ENCODE measurements at regions not wholly inside any gene's neighbourhood (a gene's known extent, or its start where the extent isn't known, plus 50 kb on each side); places are given as distances from the start of the nearest gene placed in this dataset.

DNA sequence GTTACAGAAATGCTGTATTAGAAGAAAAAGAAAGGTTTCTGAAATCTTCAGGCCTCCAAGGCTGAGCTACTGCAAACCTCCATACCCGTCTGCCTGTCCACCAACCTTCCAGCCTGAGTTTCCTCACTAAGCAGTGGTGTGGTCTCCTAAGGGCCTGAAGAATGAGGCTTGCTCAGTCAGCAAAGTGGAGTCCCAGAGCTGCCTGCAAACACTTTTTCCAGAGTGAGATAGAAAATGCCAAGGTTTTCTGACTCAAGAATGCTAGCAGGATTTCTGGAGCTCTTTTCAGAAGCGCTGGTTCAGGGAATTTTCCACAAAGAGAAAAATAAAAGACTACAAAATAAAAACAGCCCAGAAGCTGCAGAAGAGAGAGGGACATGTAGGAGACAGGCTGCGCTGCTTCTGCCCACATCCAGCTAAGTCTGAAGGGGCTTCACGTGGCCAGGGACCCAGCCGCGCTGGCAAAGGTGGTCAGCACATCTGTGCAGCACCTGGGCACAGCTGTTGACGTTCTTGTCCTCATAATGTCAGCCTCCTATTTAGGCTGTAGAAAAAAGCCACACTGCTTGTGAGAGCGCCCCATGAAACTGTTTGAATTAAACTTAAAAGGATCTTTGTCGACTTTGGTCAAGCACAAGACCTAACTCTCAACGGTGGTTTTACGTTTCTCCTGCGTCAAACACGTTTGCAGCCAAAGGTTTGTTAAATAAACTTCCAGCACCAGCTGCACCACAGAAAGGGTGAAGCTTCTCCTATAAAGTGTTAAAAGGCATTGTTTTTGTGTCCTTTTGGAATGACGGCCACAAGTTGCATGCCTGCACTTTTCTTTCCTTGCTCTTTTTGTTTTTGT lies 209.0 kb downstream of the THBS2 start:
- DNase-seq, result no peak

DNA sequence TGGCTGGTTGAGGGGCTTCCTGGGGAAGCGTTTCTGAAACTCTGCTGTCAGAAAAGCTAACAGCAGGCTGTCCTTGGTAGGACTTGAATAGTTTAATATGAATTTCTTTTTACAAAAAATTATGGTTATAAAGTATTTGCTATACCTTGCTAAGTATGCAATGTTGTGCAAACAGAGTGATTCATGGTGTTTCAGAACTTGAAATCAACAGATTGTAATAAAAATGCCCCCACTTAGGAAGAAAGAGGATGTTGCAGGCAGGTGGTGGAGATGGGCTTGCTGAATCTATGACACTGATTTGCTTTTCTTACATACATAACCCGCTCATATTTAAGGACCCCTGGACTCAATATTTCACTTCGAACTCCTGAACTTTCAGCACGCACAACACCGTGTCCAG lies 211.6 kb downstream of the THBS2 start:
- DNase-seq, result no peak

DNA sequence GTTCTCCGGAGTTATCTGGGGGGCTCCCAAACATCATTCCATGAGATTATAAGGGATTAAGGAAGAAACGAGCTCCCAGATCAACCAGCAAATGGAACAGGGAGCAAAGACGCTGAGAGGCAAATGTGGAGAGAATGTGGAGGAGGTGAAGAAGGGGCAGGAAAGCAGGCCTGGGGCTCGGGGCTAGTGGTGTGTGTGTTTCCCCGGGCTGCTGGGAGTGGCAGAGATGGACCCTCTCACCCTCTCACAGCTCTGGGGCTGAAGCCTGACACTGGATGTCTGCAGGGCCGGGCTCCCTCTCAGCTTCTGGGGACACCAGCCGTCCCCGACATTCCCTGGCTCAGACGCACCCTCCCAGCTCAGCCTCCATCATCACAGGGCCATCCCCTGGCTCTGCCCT lies 212.6 kb downstream of the THBS2 start:
- DNase-seq, result no peak

DNA sequence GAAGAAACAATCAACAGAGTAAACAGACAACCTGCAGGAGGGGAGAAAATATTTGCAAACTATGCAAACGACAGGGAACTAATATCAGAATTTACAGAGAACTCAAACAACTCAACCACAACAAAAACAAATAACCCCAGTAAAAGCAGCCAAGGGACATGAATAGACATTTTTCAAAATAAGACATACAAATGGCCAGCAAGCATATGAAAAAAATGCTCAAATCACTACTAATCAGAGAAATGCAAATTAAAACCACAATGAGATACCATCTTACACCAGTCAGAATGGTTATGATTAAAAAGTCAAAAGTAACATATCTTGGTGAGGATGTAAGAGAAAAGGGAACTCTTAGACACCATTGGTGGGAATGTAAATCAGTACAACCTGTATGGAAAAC lies 215.0 kb downstream of the THBS2 start:
- DNase-seq, result no peak

DNA sequence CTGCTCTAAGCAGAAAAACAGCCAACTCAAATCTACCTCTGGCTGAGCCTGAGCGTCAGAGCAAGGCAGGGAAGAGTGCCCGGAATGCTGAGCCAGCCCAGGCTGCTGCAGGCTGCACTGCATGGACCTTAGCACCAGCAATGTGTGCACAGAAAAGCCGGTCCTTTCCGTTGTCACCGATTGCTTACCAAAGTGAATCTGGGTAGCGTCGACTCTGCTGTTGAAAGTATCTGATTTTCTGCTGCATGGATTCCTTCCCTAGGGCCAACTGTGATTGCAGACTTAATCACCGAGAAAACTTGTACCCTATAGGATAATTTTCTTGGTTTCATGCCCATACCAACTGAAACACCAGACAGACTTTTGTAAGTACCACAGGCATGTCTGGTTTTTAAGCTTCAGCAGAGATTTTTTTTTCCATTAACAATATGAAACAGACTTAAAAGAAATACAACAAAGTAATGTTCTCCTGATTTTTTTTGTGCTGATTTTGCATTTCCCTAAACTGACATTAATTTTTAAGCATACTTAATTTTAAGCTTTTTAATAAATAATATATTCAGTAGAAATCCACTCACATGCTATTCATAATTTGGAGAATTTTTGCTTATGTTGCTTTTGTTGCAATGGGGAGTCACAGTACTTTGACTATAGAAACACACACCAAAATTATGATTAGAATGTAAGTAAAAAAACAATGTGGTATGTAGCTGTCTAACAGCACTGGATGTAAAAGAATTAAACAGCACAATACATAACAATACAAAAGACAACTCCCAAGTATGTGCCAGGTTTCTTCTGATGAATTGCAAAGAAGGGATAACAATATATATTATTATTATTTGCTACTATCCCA lies 218.0 kb downstream of the THBS2 start:
- DNase-seq, result no peak

DNA sequence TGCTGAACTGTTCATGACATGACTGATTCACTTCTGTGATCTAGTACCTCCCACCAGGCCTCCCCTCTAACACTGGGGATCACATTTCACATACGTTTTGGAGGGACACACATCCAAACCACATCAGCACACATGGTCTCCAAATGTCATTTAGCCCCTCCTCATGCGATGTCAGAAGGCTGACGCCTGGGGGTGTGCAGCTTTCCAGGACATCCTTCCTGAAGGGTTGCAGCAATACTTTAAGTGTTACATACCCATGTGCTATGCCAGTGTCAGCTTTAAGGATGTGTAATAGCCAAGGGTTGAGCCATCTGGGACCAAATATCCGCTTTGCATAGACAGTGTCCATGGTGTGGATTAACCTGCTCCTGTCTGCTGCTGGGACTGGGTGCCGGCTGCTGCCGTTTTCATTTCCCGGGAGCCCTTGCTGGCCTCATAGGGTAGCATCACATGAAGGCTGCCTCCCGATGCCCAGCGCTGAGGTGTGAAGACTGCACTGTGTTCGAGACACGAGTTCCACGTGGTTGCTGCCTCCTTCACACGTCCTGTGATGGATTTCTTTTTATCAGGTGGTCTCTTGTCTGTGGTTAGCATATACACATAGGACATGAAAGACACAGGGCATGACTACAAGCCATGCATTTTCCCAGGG lies 219.0 kb downstream of the THBS2 start:
- DNase-seq, result no peak

DNA sequence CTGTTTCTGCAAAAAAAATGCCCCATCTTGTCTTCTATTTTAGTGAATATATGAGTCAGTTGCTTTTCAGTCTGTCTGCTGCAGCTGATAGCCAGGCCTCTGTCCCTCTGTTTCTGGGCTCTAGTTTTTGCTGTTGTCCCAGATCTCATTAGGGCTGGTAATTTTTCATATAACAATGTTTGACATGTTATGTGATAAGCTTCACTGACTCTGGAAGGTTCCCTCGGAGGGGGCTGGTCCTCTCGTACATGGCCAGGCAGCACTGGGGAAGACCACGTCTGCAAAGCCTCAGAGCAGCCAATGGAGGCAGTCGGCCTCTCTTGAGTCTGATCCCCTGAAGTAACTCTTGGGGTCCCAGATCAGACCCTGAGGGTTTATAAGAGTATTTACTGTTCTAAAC lies 223.8 kb downstream of the THBS2 start:
- DNase-seq, result no peak

DNA sequence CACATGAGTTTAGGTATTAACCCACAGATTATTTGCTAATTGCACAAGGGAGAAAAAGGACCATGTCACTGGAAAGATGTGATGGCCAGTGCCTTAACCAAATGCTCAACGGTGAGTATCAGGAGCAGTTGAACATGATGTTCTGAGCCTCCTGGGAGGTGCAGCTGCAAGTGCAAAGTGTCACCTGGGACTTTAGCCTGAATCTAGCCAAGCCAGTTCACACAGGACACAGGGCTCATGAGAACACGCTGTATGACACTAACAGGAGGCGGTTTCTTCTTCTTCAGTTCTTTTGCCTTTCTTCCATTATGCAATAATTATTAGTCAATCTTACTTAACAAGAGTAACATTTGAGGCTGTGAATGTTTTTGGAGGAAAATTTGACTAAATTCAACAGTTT lies 225.3 kb downstream of the THBS2 start:
- DNase-seq, result no peak

DNA sequence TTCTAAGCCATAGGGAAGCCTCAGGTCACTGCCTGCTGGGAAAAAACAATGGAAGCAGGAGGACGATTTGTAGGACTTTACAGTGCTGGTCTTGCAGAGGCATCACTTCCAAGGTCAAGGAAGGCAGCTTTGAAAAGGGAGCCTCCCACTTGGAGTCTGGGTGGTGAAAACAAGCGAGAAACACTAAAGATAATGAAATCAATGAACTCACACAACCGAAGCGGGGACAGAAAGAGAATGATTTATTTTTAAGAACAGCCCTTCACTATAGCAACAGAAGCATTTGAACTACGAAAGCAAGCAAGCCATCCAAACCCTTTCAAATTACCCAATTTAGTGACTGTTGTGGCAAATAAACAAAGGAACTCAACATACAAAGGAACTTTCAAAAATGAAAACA lies 227.5 kb downstream of the THBS2 start:
- DNase-seq, result no peak

DNA sequence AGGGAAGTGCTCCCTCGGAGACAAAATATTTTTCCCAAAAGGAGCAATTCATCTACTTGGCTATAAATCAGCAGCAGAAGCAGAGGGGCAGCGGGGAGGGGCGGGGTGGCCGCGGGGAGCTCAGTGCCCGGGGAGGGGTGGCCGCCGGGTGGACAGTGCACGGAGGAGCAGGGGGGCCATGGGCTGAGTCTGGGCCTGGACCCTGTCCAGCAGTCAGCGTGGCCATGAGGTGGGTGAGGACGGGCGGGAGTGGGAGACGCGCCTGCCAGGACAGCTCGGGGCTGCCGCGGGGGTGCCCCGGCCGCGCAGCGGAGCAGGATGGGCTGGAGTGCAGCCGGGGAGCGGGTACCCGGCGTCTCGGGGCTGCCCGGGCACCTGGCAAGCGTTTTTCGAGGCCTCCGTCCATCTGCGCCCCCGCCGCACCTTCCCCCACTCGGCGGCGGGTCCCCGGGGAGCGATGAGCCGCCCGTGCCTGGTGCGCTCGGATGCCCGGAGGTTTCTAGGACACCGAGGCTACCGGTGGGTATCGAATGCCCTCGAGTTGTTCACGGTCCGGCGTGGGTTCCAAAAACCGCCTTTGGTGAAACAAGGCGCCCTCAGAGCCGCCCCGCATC lies 229.5 kb downstream of the THBS2 start:
- no peak for DNase-seq

DNA sequence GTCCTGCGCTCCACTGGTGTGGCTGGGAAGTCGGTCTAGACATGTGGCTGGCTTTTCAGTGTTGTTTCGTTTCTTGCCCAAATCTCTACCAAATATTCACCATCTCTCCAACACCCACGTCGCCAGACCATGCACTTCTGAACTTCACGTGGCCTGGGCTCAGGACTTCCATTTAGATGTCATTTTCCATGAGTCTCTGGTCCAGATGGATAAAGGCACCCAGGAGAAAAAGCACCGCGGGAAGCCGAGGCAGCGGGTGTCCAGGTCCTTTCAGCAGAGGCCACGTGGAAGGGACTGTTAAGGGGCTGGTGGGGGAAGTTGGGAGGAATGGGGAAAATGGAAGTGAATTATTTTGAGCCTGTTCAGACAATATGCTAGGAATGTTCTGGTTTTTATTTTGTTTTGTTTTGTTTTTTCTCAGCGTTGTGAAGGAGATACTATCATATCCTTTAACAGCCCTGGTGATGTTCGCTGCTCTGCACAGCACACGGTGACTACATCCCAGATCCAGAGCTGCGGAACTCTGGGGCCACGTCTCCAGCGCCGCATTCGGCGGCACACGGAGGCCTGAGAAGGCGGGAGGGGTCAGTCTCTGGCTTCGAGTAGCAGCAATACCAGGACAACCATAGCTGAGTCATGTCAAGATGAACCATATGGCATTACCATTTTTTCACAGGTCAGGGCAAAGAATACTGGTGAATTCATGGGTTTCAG lies 230.3 kb downstream of the THBS2 start:
- DNase-seq, result no peak

DNA sequence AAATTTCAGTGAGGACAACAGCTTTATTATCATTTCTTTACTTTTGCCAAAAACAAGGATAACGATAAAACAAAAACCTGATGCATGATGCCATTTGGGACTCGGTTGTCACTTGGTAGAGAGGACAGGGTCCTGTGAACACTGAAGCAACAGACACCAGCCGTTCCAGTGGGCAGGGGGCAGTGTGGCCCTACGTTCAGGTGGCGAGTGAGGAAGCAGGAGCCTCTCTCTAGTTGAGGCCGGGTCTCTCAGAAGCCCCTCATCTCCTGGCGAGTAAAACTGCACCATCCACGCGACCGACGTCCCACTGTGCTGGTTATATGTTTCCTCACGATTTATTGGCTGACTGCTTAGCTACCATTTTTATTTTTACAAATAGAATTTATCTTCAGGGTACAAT lies 231.6 kb downstream of the THBS2 start:
- DNase-seq, result no peak

DNA sequence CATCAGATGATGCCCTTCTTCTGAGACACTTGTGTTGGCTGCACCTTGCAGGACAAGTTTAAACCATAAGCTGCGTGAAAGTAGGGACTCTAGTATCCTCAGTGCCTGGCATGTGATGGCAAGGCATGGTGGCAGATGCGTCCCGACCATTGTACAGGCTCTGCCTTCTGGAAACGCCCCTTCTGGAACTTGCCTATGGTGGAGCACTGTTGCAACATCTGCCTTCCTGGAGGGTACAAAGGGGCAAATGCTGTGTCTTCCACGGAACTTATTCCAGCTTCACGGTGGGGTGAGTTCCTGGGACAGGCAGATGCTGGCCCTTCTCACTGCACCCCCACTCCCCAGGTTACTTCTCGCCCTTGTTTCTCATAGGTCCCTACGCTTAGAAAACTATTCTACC lies 232.8 kb downstream of the THBS2 start:
- DNase-seq, result no peak

DNA sequence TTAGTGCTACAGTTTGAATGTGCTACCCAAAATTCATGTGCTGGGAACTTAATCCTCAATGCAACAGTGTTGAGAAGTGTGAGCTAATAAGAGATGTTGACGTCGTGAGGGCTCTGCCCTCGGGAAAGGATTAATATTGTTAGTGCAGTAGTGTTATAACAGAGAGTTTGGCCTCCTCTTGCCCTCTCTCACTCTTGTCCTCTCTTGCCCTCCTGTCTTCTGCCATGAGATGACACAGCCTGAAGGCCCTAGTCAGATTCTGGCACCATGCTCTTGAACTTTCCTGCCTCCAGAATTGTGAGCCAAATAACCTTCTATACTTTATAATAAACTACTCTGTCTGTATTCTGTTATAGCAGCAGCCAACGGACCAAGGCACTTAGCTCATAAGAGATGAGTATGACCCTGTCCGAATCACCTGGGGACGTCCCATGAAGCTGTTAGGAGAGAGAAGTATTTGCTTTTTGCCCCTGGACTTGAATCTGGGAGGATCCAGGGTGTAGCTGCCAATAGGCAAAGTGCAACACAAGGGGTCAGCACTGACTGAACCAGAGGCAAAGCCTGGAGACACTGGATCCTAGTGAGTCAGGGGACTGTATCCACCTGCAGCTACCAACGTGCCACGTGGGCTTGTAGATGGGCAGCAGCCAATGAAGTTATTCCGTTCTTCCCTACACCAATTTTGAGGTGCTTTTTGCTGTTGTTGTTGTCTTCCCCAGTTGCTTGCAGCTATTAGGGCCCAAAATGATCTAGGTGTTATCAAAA lies 233.7 kb downstream of the THBS2 start:
- DNase-seq, result no peak

DNA sequence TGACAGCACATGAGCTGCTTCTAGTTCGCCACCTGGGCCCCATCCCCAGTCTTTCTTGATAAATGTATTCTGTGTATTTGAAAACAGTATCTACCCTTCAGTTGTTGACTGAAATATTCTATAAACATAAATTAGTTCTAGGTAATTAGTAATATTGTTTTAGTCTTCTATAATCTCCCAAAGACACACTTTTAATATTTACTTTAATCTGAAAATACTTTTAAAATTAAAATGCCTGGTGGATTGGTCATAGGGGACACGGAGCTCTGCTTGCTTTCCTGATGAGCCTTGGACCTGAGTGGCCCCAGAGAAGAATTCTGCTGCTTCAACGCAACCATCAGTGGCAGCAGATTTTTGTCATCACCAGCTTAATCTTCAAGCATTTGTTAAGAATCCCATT lies 234.5 kb downstream of the THBS2 start:
- DNase-seq, result no peak

DNA sequence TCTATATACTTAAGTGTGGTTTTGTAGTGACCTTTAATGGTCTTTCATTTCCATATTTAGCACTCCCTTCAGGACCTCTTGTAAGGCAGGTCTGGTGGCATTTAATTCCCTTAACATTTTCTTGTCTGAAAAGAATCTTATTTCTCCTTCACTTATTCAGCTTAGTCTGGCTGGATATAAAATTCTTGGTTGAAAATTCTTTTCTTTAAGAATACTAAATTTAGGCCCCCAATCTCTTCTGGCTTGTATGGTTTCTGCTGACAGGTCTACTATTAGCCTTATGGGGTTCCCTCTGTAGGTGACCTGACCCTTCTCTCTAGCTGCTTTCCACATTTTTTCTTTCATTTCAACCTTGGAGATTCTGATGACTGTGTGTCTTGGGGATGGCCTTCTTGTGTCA lies 236.9 kb downstream of the THBS2 start:
- DNase-seq, result no peak

DNA sequence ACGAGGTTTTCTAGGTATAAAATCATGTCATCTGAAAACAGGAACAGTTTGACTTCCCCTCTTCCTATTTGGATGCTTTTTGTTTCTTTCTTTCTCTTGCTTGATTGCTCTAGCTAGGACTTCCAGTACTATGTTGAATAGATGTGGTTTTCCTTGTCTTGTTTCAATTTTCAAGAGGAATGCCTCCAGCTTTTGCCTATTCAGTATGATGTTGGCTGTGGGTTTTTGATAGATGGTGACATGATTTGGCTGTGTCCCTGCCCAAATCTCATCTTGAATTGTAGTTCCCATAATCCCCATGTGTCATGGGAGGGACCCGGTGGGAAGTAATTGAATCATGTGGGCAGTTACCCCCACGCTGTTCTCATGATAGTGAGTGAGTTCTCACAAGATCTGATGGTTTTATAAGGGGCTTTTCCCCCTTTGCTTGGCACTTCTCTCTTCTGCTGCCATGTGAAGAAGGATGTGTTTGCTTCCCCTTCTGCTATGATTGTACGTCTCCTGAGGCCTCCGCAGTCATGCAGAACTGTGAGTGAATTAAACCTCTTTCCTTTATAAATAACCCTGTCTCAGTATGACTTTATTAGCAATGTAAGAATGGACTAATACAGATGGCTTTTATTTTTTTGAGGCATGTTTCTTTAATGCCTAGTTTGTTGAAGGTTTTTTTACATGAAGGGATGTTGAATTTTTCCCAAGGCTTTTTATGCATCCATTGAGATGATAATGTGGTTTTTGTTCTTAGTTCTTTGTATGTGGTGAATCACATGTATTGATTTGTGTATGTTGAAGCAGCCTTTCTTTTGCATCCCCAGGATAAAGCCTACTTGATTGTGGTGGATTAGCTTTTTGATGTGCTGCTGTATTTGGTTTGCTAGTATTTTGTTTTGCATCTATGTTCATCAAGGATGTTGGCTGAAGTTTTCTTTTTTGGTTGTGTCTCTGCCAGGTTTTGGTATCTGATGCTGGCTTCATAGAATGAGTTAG lies 239.1 kb downstream of the THBS2 start:
- DNase-seq, result no peak

DNA sequence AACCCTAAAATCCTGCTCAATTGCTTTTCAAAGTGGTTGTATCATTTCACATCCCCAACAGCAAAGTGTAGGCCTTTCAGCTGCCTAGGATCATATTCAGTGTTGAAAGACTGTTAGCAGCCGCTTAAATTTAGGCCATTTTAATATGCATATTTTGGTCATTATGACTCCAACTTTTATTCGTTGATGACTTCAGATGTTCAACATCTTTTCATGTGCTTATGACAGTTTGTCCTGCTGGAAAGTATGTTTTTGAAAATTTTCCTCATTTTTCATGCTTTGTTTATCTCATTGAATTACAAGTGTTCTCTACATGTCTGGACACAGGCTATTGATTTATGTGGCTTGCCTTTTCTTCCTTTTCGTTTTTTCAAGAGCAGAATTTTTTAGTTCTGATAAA lies 244.0 kb downstream of the THBS2 start:
- no peak for DNase-seq

DNA sequence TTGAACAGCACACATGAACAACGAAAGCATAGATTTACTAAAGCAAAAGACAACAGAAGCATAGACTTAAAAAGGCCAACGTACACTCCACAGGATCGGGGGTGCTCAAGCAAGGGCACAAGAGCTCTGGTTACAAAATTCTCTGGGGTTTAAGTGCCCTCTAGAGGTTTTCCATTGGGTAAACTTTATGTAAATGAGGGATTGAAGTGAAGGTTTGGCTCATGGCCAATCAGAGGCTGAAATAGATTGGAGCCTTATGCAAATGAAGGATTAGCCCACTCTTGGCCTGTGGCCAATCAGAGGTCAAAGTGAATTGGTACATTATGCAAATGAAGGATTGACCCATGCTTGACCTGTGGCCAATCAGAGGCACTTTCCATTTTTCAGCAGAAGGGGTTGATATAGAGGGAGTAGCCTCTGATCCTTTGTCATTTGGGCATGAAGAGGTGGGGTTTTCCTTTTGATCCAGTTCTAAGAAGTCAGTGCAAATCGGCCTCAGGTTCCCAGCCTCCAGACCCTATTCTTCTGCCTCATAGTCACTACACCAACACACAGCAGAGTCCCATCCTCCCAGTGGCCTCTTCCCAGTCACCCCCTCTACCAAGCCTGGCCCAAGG lies 244.9 kb downstream of the THBS2 start:
- DNase-seq, result no peak

DNA sequence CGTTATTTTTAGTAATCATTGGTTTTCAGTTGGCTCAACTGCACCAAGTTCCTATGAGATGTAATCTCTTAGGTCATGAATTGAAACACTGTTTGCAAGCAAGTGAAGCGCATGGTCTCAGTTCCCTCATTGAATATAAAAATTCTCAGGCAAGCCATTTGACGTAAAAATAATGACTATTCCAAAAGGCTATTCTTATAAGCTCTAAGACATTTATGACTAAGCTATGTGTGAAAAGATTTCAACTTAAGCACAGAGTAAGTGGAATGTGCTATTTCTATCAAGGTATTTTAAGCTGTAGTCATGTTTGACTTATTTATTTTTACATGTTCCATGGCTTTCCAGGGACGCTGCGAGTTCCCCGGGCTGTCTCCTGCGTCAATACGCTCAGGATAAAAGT lies 248.5 kb downstream of the THBS2 start:
- no peak for DNase-seq

Measured in bone marrow (tissue), 2 donors.